ENCODE measurements at regions not wholly inside any gene's neighbourhood (a gene's known extent, or its start where the extent isn't known, plus 50 kb on each side); places are given as distances from the start of the nearest gene placed in this dataset.

GRCh38 chr10:131651674-131652437 lies 249.0 kb upstream of the PPP2R2D start:
- DNase-seq (ENCODE audit: low spot score) = no peak

- DNase-seq (ENCODE audit: low spot score) = no peak
Observed at GRCh38 chr10:131652438-131653139, 248.2 kb upstream of the PPP2R2D start.

- DNase-seq (ENCODE audit: low spot score) = no peak
Observed at GRCh38 chr10:131653140-131653539, 247.7 kb upstream of the PPP2R2D start.

GRCh38 chr10:131653554-131654470 lies 247.0 kb upstream of the PPP2R2D start:
- DNase-seq (ENCODE audit: low spot score) = no peak

- no peak for DNase-seq (ENCODE audit: low spot score)
Observed at GRCh38 chr10:131654471-131655087, 246.2 kb upstream of the PPP2R2D start.

GRCh38 chr10:131655101-131655849 lies 245.5 kb upstream of the PPP2R2D start:
- no peak for DNase-seq (ENCODE audit: low spot score)

- no peak for DNase-seq (ENCODE audit: low spot score)
Observed at GRCh38 chr10:131656009-131656408, 244.8 kb upstream of the PPP2R2D start.

- DNase-seq (ENCODE audit: low spot score) = no peak
Observed at GRCh38 chr10:131656431-131656841, 244.4 kb upstream of the PPP2R2D start.

GRCh38 chr10:131657318-131657984 lies 243.4 kb upstream of the PPP2R2D start:
- DNase-seq (ENCODE audit: low spot score) = no peak

GRCh38 chr10:131657985-131658330 lies 242.8 kb upstream of the PPP2R2D start:
- no peak for DNase-seq (ENCODE audit: low spot score)

- DNase-seq (ENCODE audit: low spot score) = no peak
Observed at GRCh38 chr10:131658476-131659110, 242.2 kb upstream of the PPP2R2D start.

- no peak for DNase-seq (ENCODE audit: low spot score)
Observed at GRCh38 chr10:131660427-131660826, 240.4 kb upstream of the PPP2R2D start.

GRCh38 chr10:131662851-131663250 lies 238.0 kb upstream of the PPP2R2D start:
- no peak for DNase-seq (ENCODE audit: low spot score)

GRCh38 chr10:131663351-131663750 lies 237.5 kb upstream of the PPP2R2D start:
- DNase-seq (ENCODE audit: low spot score) = no peak

- no peak for DNase-seq (ENCODE audit: low spot score)
Observed at GRCh38 chr10:131666091-131666490, 234.7 kb upstream of the PPP2R2D start.

GRCh38 chr10:131667047-131667446 lies 233.8 kb upstream of the PPP2R2D start:
- DNase-seq (ENCODE audit: low spot score) = no peak

- DNase-seq (ENCODE audit: low spot score) = no peak
Observed at GRCh38 chr10:131667561-131667960, 233.2 kb upstream of the PPP2R2D start.

- DNase-seq (ENCODE audit: low spot score) = no peak
Observed at GRCh38 chr10:131668903-131669302, 231.9 kb upstream of the PPP2R2D start.

GRCh38 chr10:131669838-131670237 lies 231.0 kb upstream of the PPP2R2D start:
- DNase-seq (ENCODE audit: low spot score) = no peak

GRCh38 chr10:131670341-131670740 lies 230.5 kb upstream of the PPP2R2D start:
- no peak for DNase-seq (ENCODE audit: low spot score)

All from COLO829 (cell line).